ENCODE measurements at regions not wholly inside any gene's neighbourhood (a gene's known extent, or its start where the extent isn't known, plus 50 kb on each side); places are given as distances from the start of the nearest gene placed in this dataset.

GRCh38 chr3:1017870-1018269, 75.0 kb upstream of the CNTN6 start:
- no peak overlapping the region for H3K56ac ChIP-seq (replicated peaks; ENCODE audit: insufficient read length, low read depth, low read length)
- H4K8ac ChIP-seq (ENCODE audit: extremely low read depth, insufficient read depth, low read length), result no peak overlapping the region
- no peaks in the 10 kb centered on the region for H3K36me3 ChIP-seq (ENCODE audit: control insufficient read depth in 2 of 4, insufficient read depth in 4 of 4, low read length in 3 of 4)
- no peak overlapping the region for H2BK5ac ChIP-seq (ENCODE audit: low read depth, low read length)
- no peaks in the 10 kb centered on the region for H3K79me1 ChIP-seq (ENCODE audit: low read depth, low read length)
- H2BK12ac ChIP-seq (ENCODE audit: low read depth, low read length), result no peak overlapping the region
- no peaks in the 10 kb centered on the region for H3K79me2 ChIP-seq (ENCODE audit: control insufficient read depth in 1 of 2, insufficient read depth in 2 of 2, low read length in 2 of 2)
- no peak for FAIRE-seq
- no peak overlapping the region for H2BK15ac ChIP-seq (ENCODE audit: low read length)
- no peak overlapping the region for H3K23ac ChIP-seq (ENCODE audit: insufficient read length)
- no peak overlapping the region for H3K4me2 ChIP-seq (ENCODE audit: insufficient read depth in 1 of 2, low read depth in 2 of 2, low read length in 2 of 2)
- H3K27ac ChIP-seq (ENCODE audit: low read depth, low read length), result no peak overlapping the region
- H3K9ac ChIP-seq (replicated peaks in 1 of 4; ENCODE audit: extremely low read depth in 1 of 4, low read depth in 3 of 4, low read length in 3 of 4), result no peak overlapping the region
- H4K91ac ChIP-seq (replicated peaks; ENCODE audit: insufficient read length, low read length), result no peak overlapping the region
- H3K4me3 ChIP-seq (ENCODE audit: extremely low read depth in 1 of 4, insufficient read depth in 2 of 4, low read depth in 3 of 4, low read length in 4 of 4), result no peak overlapping the region
- no peaks in the 10 kb centered on the region for H3K23me2 ChIP-seq (ENCODE audit: low read depth, low read length)
- no peak overlapping the region for H2AFZ ChIP-seq (ENCODE audit: low read length)
- ChIA-PET POLR2A (ENCODE audit: partially characterized antibody) (no interaction called here), CTCF (ENCODE audit: partially characterized antibody) (interaction anchor here (1.2 to 1.3 kb wide), 2 partner anchors 43 to 258 kb away, joined by 3 read pairs; no protein-coding TSS in a partner anchor)
- no peak for DNase-seq (ENCODE audit: low read depth in 1 of 2, low spot score in 2 of 2)
- H2BK120ac ChIP-seq (replicated peaks; ENCODE audit: low read depth, low read length), result no peak overlapping the region
- H3K4me1 ChIP-seq (replicated peaks in 1 of 4; ENCODE audit: control insufficient read depth in 3 of 4, insufficient read depth in 4 of 4, low read length in 3 of 4), result no peaks in the 10 kb centered on the region
- no peak overlapping the region for H3K18ac ChIP-seq (ENCODE audit: extremely low read depth, low read length)
- no peak overlapping the region for H4K5ac ChIP-seq (ENCODE audit: insufficient read length, low read depth, low read length)
- no peak overlapping the region for H3K4ac ChIP-seq (replicated peaks; ENCODE audit: insufficient read length, low read depth, low read length)
- no peaks in the 10 kb centered on the region for H3K9me3 ChIP-seq (ENCODE audit: insufficient read depth in 2 of 2, low read depth in 1 of 2, low read length in 1 of 2)
- no peak overlapping the region for H2BK20ac ChIP-seq (ENCODE audit: low read length)
- no peak overlapping the region for H2AK5ac ChIP-seq (ENCODE audit: low read depth, low read length)
- H4K20me1 ChIP-seq (replicated peaks in 1 of 2; ENCODE audit: control insufficient read depth in 1 of 2, insufficient read depth in 2 of 2, low read length in 2 of 2), result no peaks in the 10 kb centered on the region
- no peak overlapping the region for H3K14ac ChIP-seq (ENCODE audit: insufficient read length)
- H3K27me3 ChIP-seq (replicated peaks in 1 of 4; ENCODE audit: control insufficient read depth in 3 of 4, extremely low read depth in 1 of 4, insufficient read depth in 3 of 4, low read length in 3 of 4), result no peaks in the 10 kb centered on the region
- TF ChIP-seq SP2 (IDR thresholded peaks at IDR 0.05; ENCODE audit: low read length) (no peak), SAP30 (IDR thresholded peaks at IDR 0.05; ENCODE audit: insufficient read depth, insufficient replicate concordance, low read length) (no peak), SP4 (IDR thresholded peaks at IDR 0.05; ENCODE audit: low read length) (no peak), NRF1 (IDR thresholded peaks at IDR 0.05; ENCODE audit: low read depth, low read length) (no peak), CTCF (IDR thresholded peaks at IDR 0.05; ENCODE audit: control extremely low read depth in 1 of 3, insufficient read depth in 1 of 3, low read depth in 1 of 3, low read length in 3 of 3) (no peak), RNF2 (IDR thresholded peaks at IDR 0.05; ENCODE audit: borderline replicate concordance, low read depth, low read length, missing control alignments, poor library complexity, severe bottlenecking) (no peak)

Data from H1 (cell line).